EH (cell line): ENCODE measurements at regions not wholly inside any gene's neighbourhood (a gene's known extent, or its start where the extent isn't known, plus 50 kb on each side); places are given as distances from the start of the nearest gene placed in this dataset.
"Not testable (repeated sequence)": the region's sequence is repeated elsewhere in the genome, so short reads cannot be mapped to it uniquely, and the experiment has no call there.

Experiments
- DNase-seq: peaks from one replicate; pipeline ENCODE4 v3.0.0-alpha.2; 2015; ENCODE audit warnings: low read depth

GRCh38 chr18:28510210-28510609 lies 333.3 kb upstream of the CDH2 start:
- DNase-seq = no peak

- DNase-seq = peak; percentile 1
Observed at GRCh38 chr18:28504066-28504465, 327.1 kb upstream of the CDH2 start.

- peak; percentile 47 for DNase-seq
Observed at GRCh38 chr18:28494151-28494550, 317.2 kb upstream of the CDH2 start.

- DNase-seq = no peak
Observed at GRCh38 chr18:28485918-28486317, 309.0 kb upstream of the CDH2 start.

GRCh38 chr18:28485210-28485801 lies 308.4 kb upstream of the CDH2 start:
- no peak for DNase-seq

GRCh38 chr18:28478531-28478930 lies 301.6 kb upstream of the CDH2 start:
- DNase-seq = no peak

- DNase-seq = no peak
Observed at GRCh38 chr18:28476302-28476701, 299.4 kb upstream of the CDH2 start.

- no peak for DNase-seq
Observed at GRCh38 chr18:28469946-28470345, 293.0 kb upstream of the CDH2 start.

GRCh38 chr18:28468901-28469300 lies 292.0 kb upstream of the CDH2 start:
- DNase-seq = no peak

GRCh38 chr18:28466204-28466603 lies 289.3 kb upstream of the CDH2 start:
- DNase-seq = no peak

GRCh38 chr18:28459587-28459986 lies 282.7 kb upstream of the CDH2 start:
- DNase-seq = no peak

- no peak for DNase-seq
Observed at GRCh38 chr18:28458751-28459150, 281.8 kb upstream of the CDH2 start.

- no peak for DNase-seq
Observed at GRCh38 chr18:28457784-28458183, 280.9 kb upstream of the CDH2 start.

GRCh38 chr18:28455971-28456370 lies 279.0 kb upstream of the CDH2 start:
- DNase-seq = no peak

GRCh38 chr18:28439870-28440269 lies 262.9 kb upstream of the CDH2 start:
- DNase-seq = no peak

- DNase-seq = no peak
Observed at GRCh38 chr18:28438381-28438780, 261.5 kb upstream of the CDH2 start.

GRCh38 chr18:28432339-28432738 lies 255.4 kb upstream of the CDH2 start:
- no peak for DNase-seq

- no peak for DNase-seq
Observed at GRCh38 chr18:28425886-28426285, 249.0 kb upstream of the CDH2 start.

GRCh38 chr18:28422577-28422976 lies 245.6 kb upstream of the CDH2 start:
- no peak for DNase-seq

GRCh38 chr18:28421950-28422349 lies 245.0 kb upstream of the CDH2 start:
- not testable (repeated sequence) for DNase-seq

- DNase-seq = peak; percentile 6
Observed at GRCh38 chr18:28412521-28412920, 235.6 kb upstream of the CDH2 start.

- peak; percentile 59 for DNase-seq
Observed at GRCh38 chr18:28411806-28412205, 234.9 kb upstream of the CDH2 start.

- no peak for DNase-seq
Observed at GRCh38 chr18:28409811-28410210, 232.9 kb upstream of the CDH2 start.

- DNase-seq = no peak
Observed at GRCh38 chr18:28408528-28408927, 231.6 kb upstream of the CDH2 start.

- peak; percentile 40 for DNase-seq
Observed at GRCh38 chr18:28407681-28408080, 230.8 kb upstream of the CDH2 start.
